Kidney epithelial cell (primary cell): ENCODE measurements at regions not wholly inside any gene's neighbourhood (a gene's known extent, or its start where the extent isn't known, plus 50 kb on each side); places are given as distances from the start of the nearest gene placed in this dataset.

Source experiments
- DNase-seq: peaks from one replicate; pipeline ENCODE4 v3.0.0-alpha.2; 2010; ENCODE audit warnings: low read depth
- H3K27me3 ChIP-seq: 2 replicates; pipeline ENCODE4 v1.6.0; 2011; ENCODE audit warnings: low read length; ENCODE audit not compliant: control insufficient read depth, insufficient read depth
- H3K36me3 ChIP-seq: 2 replicates; pipeline ENCODE4 v1.5.1; 2011; ENCODE audit warnings: low read length; ENCODE audit not compliant: control insufficient read depth, insufficient read depth
- H3K4me3 ChIP-seq: 2 replicates; pipeline ENCODE4 v1.5.1; 2011; ENCODE audit warnings: low read depth, mild to moderate bottlenecking, control low read depth, low read length
- CTCF ChIP-seq: IDR thresholded peaks from 2 replicates; pipeline ENCODE4 v1.5.1; 2011; ENCODE audit warnings: mild to moderate bottlenecking, moderate library complexity, low read length, control low read depth, inconsistent platforms; ENCODE audit not compliant: insufficient read depth, poor library complexity, severe bottlenecking

- no peak for TF ChIP-seq CTCF
- DNase-seq = no peak
- H3K36me3 ChIP-seq = no peaks in the 10 kb centered on the region
- H3K4me3 ChIP-seq = no peak overlapping the region
- H3K27me3 ChIP-seq = no peaks in the 10 kb centered on the region
These were observed 201.4 kb upstream of the HDDC2 start for GRCh38 chr6:125503181-125503580.

- DNase-seq = peak; percentile 43
These were observed 206.4 kb upstream of the HDDC2 start for GRCh38 chr6:125507987-125508655.

GRCh38 chr6:125508793-125509192 lies 207.0 kb upstream of the HDDC2 start:
- no peaks in the 10 kb centered on the region for H3K36me3 ChIP-seq
- TF ChIP-seq CTCF = no peak
- H3K4me3 ChIP-seq = no peak overlapping the region
- no peaks in the 10 kb centered on the region for H3K27me3 ChIP-seq
- no peak for DNase-seq

More at GRCh38 chr6:125507987-125508655, 206.4 kb upstream of the HDDC2 start:
- Histone ChIP-seq H3K4me3 (no peak overlapping the region), H3K27me3 (no peaks in the 10 kb centered on the region), H3K36me3 (no peaks in the 10 kb centered on the region)
- no peak for TF ChIP-seq CTCF

- no peak for TF ChIP-seq CTCF
- no peaks in the 10 kb centered on the region for H3K27me3 ChIP-seq
- no peak overlapping the region for H3K4me3 ChIP-seq
- no peak for DNase-seq
- no peaks in the 10 kb centered on the region for H3K36me3 ChIP-seq
These were observed 207.7 kb upstream of the HDDC2 start for GRCh38 chr6:125509477-125509876.

DNA sequence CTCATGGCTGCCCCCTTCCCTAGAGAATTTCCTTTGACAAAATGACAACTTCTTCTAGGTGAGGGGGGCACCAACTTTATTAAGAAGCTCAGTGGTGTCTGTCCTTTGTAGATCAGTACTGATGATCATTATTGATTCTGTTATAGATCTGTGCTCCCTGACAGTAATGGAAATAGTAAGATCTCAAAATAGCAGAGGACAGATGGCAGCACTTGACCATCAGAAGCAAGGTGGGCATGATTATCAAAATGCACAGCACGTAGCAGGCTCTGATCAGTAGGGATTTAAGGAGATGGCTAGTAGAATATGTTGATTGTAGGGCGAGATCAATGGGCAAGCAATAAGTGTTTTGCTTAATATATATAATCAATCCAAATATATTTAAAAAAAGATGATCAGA lies 208.6 kb upstream of the HDDC2 start:
- no peak for DNase-seq
- H3K27me3 ChIP-seq = no peaks in the 10 kb centered on the region
- no peaks in the 10 kb centered on the region for H3K36me3 ChIP-seq
- H3K4me3 ChIP-seq = no peak overlapping the region
- no peak for TF ChIP-seq CTCF

DNA sequence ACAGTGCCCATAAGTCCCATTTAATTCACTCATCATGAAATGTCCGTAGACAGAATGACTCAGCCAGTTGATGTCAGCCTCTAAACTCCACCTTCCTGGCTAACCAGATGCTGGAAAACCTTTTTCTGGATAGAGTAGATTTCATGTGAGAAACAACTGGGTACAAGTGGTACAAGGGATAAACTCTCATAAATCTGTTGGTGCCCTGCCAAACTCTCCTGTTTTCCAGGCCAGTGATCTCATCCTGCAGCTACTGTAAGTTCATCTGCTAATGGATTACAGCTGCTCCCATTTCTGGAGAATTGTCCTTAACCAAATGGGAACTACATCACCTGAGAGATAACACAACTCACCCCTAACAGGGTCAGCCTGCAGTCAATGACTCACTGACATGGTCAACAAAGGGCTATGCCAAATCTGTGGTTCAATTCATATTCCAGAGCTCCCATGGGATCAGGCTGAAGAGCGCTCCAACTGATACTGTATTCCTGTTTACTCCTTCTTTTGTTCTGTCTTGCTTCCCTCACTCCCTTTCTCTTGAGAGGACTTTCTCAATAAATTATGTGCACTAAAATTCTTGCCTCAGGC lies 210.1 kb upstream of the HDDC2 start:
- DNase-seq = peak; percentile 38
- Histone ChIP-seq H3K36me3 (no peaks in the 10 kb centered on the region), H3K4me3 (no peak overlapping the region), H3K27me3 (no peaks in the 10 kb centered on the region)
- TF ChIP-seq CTCF = no peak
